Adrenal gland (tissue), 5 donors: ENCODE measurements at regions not wholly inside any gene's neighbourhood (a gene's known extent, or its start where the extent isn't known, plus 50 kb on each side); places are given as distances from the start of the nearest gene placed in this dataset.

Experiments
- POLR2A ChIP-seq, 2 donors: fragments of 450-650 bp; IDR thresholded peaks; one replicate each; pipeline ENCODE4 v1.6.1; 2017; ENCODE audit warnings: antibody characterized with exemption in 2 of 2, mild to moderate bottlenecking in 2 of 2, moderate library complexity in 1 of 2
- TF ChIP-seq, protein P1 (sequence below), 6 experiments: fragments of 450-650 bp in 4 of 6; fragments of 200-600 bp in 2 of 6; sonication (generic) in 1 of 6; IDR thresholded peaks; 1 replicate in 5 of 6; 2 replicates in 1 of 6; pipeline versions ENCODE4 v1.5.1 to v1.8.0; 2016 to 2021; ENCODE audit warnings: antibody characterized with exemption in 6 of 6, mild to moderate bottlenecking in 2 of 6, moderate library complexity in 1 of 6
- donor health status: DM: no; HTN: no; CAD: no.

DNA sequence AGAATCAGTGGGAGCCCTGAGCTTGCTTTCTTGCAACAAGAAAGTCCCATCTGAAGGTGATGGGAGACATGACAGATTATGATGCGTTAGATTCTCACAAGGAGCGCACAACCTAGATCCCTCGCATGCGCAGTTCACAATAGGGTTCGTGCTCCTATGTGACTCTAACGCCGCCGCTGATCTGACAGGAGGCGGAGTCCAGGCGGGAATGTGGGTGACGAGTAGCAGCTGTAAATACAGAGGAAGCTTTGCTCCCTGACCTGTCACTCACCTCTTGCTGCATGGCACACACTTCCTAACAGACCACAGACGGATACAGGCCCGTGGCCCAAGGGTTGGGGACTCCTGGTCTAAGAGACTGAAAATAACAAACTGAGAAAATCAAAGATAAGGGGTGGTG, 1163.4 kb upstream of the AUTS2 start:
- TF ChIP-seq, protein P1, sequence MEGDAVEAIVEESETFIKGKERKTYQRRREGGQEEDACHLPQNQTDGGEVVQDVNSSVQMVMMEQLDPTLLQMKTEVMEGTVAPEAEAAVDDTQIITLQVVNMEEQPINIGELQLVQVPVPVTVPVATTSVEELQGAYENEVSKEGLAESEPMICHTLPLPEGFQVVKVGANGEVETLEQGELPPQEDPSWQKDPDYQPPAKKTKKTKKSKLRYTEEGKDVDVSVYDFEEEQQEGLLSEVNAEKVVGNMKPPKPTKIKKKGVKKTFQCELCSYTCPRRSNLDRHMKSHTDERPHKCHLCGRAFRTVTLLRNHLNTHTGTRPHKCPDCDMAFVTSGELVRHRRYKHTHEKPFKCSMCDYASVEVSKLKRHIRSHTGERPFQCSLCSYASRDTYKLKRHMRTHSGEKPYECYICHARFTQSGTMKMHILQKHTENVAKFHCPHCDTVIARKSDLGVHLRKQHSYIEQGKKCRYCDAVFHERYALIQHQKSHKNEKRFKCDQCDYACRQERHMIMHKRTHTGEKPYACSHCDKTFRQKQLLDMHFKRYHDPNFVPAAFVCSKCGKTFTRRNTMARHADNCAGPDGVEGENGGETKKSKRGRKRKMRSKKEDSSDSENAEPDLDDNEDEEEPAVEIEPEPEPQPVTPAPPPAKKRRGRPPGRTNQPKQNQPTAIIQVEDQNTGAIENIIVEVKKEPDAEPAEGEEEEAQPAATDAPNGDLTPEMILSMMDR (IDR thresholded peaks at IDR 0.05): no peak
- TF ChIP-seq POLR2A (IDR thresholded peaks at IDR 0.05): no peak
